ENCODE measurements at regions not wholly inside any gene's neighbourhood (a gene's known extent, or its start where the extent isn't known, plus 50 kb on each side); places are given as distances from the start of the nearest gene placed in this dataset.

GRCh38 chr1:223479718-223480425 lies 86.7 kb downstream of the CCDC185 start:
- no peak for TF ChIP-seq EZH2phosphoT487 (IDR thresholded peaks at IDR 0.05; ENCODE audit: borderline replicate concordance)
- TF ChIP-seq CTCF (IDR thresholded peaks at IDR 0.05 in 2 of 3, conservative IDR thresholded peaks at IDR 0.05 in 1 of 3; ENCODE audit: borderline replicate concordance in 1 of 3, insufficient read depth in 1 of 3, low read depth in 2 of 3, low read length in 2 of 3): no peak
- no peak for TF ChIP-seq POLR2AphosphoS5 (IDR thresholded peaks at IDR 0.05; ENCODE audit: low read depth, low read length)
- no peak for TF ChIP-seq SRF (IDR thresholded peaks at IDR 0.05; ENCODE audit: low read depth)
- TF ChIP-seq SP1 (IDR thresholded peaks at IDR 0.05; ENCODE audit: low read depth): no peak
- no peak for TF ChIP-seq ZFX (IDR thresholded peaks at IDR 0.05)
- TF ChIP-seq CEBPB (IDR thresholded peaks at IDR 0.05; ENCODE audit: low read depth): no peak
- TF ChIP-seq ATF3 (IDR thresholded peaks at IDR 0.05): no peak
- no peak for TF ChIP-seq SIN3A (IDR thresholded peaks at IDR 0.05; ENCODE audit: low read depth)
- TF ChIP-seq MAX (IDR thresholded peaks at IDR 0.05): no peak
